ENCODE measurements at regions not wholly inside any gene's neighbourhood (a gene's known extent, or its start where the extent isn't known, plus 50 kb on each side); places are given as distances from the start of the nearest gene placed in this dataset.

DNA sequence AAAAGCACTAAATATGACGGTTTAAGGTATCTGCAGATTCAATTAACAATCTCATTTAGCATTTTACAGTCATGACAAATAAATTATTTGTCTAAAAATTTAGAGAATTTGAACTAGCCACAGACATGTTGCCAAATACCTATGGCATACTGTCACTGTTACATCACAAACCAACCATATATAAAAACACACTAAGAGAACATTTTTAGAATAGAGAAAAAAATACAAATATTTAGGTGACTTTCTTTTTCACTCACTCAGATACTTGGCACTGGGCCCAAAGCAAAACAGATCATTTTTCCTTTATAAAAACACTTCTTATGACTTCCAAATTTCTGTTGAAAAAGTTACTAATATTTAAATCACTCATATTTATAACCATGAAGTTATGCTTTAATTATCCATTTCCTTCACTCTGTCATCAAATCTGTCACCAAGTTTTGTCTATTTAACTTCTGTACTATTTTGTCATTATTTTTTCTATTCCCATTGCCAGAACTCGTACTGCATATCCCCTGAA is 644.7 kb downstream of the OTOL1 start:
- TF ChIP-seq, protein P1, sequence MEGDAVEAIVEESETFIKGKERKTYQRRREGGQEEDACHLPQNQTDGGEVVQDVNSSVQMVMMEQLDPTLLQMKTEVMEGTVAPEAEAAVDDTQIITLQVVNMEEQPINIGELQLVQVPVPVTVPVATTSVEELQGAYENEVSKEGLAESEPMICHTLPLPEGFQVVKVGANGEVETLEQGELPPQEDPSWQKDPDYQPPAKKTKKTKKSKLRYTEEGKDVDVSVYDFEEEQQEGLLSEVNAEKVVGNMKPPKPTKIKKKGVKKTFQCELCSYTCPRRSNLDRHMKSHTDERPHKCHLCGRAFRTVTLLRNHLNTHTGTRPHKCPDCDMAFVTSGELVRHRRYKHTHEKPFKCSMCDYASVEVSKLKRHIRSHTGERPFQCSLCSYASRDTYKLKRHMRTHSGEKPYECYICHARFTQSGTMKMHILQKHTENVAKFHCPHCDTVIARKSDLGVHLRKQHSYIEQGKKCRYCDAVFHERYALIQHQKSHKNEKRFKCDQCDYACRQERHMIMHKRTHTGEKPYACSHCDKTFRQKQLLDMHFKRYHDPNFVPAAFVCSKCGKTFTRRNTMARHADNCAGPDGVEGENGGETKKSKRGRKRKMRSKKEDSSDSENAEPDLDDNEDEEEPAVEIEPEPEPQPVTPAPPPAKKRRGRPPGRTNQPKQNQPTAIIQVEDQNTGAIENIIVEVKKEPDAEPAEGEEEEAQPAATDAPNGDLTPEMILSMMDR (IDR thresholded peaks at IDR 0.05): no peak
- TF ChIP-seq POLR2AphosphoS5 (IDR thresholded peaks at IDR 0.05; ENCODE audit: insufficient read depth in 1 of 2, low read depth in 1 of 2): no peak
